RWPE2 (cell line): ENCODE measurements at regions not wholly inside any gene's neighbourhood (a gene's known extent, or its start where the extent isn't known, plus 50 kb on each side); places are given as distances from the start of the nearest gene placed in this dataset.

ENCODE experiments used
- ATAC-seq: fragments of 200-7000 bp; cut with Tn5 transposase; 3 replicates; pipeline ENCODE4 v1.9.1; 2021; ENCODE audit warnings: low read depth
- DNase-seq: peaks from one replicate; pipeline ENCODE4 v3.0.0-alpha.2; 2020; ENCODE audit warnings: low spot score
- H3K27ac ChIP-seq: fragments of 450-650 bp; 2 replicates; pipeline ENCODE4 v1.5.1; 2017; ENCODE audit warnings: mild to moderate bottlenecking; ENCODE audit not compliant: poor library complexity, severe bottlenecking
- H3K27me3 ChIP-seq: fragments of 250-450 bp; sonication (Bioruptor Pico); 2 replicates; pipeline ENCODE4 v1.5.1; 2021; ENCODE audit warnings: mild to moderate bottlenecking, moderate library complexity; ENCODE audit not compliant: insufficient read depth, poor library complexity, severe bottlenecking
- H3K36me3 ChIP-seq: fragments of 250-450 bp; sonication (Bioruptor Pico); 2 replicates; pipeline ENCODE4 v1.5.1; 2020; ENCODE audit warnings: low read depth, mild to moderate bottlenecking, moderate library complexity
- H3K4me1 ChIP-seq: fragments of 250-450 bp; sonication (Bioruptor Pico); 2 replicates; pipeline ENCODE4 v1.5.1; 2021; ENCODE audit warnings: mild to moderate bottlenecking, moderate library complexity; ENCODE audit not compliant: insufficient read depth, poor library complexity, severe bottlenecking
- H3K4me3 ChIP-seq: fragments of 250-450 bp; sonication (Bioruptor Pico); 2 replicates; pipeline ENCODE4 v1.5.1; 2021; ENCODE audit warnings: mild to moderate bottlenecking, moderate library complexity; ENCODE audit not compliant: severe bottlenecking
- H3K9me3 ChIP-seq: fragments of 250-450 bp; sonication (Bioruptor Pico); 2 replicates; pipeline ENCODE4 v1.5.1; 2021; ENCODE audit warnings: mild to moderate bottlenecking, moderate library complexity; ENCODE audit not compliant: severe bottlenecking
- TF ChIP-seq, protein P1 (sequence below): fragments of 450-650 bp; IDR thresholded peaks from one replicate; pipeline ENCODE4 v1.5.1; 2017; ENCODE audit warnings: mild to moderate bottlenecking, moderate library complexity; ENCODE audit not compliant: poor library complexity, severe bottlenecking

DNA sequence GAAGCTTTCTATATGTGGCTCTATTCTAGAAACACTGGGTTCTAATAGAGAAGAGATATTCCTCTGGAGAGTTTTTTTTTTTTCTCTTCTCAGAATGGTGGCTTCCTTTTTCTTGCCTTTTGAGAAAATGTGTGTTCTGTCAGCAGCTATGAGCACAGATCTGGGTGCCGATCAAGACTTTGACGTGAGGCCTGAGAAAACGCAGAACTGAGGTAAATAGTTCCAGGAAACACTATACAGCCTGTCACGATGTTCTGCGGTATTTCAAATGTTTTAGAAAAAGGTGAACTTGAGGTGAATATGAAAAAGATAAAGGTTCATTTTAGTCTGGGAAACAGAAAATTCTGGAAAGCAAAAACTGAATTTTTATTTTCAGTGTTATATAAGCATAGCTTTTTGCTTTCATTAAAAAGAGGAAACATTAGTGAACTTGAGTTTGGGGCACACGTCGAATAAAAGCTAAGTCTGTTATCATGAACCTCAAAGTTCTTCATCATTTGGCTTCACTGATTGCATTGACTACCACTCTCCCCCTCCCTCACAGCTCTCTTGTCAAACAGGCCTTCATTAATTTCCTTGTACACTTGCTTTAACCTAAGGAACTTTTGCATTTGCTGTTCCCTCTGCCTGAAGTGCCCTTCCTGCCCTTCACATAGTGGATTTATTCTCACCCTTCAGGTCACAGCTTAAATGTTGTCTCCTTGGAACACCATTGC lies 265.1 kb downstream of the NFKBIZ start:
- Histone ChIP-seq H3K4me3 (no peak overlapping the region), H3K4me1 (no peaks in the 10 kb centered on the region), H3K27ac (no peak overlapping the region), H3K27me3 (no peaks in the 10 kb centered on the region), H3K9me3 (no peaks in the 10 kb centered on the region), H3K36me3 (no peaks in the 10 kb centered on the region)
- DNase-seq (no peak), ATAC-seq (no peak)
- TF ChIP-seq, protein P1, sequence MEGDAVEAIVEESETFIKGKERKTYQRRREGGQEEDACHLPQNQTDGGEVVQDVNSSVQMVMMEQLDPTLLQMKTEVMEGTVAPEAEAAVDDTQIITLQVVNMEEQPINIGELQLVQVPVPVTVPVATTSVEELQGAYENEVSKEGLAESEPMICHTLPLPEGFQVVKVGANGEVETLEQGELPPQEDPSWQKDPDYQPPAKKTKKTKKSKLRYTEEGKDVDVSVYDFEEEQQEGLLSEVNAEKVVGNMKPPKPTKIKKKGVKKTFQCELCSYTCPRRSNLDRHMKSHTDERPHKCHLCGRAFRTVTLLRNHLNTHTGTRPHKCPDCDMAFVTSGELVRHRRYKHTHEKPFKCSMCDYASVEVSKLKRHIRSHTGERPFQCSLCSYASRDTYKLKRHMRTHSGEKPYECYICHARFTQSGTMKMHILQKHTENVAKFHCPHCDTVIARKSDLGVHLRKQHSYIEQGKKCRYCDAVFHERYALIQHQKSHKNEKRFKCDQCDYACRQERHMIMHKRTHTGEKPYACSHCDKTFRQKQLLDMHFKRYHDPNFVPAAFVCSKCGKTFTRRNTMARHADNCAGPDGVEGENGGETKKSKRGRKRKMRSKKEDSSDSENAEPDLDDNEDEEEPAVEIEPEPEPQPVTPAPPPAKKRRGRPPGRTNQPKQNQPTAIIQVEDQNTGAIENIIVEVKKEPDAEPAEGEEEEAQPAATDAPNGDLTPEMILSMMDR, result no peak

DNA sequence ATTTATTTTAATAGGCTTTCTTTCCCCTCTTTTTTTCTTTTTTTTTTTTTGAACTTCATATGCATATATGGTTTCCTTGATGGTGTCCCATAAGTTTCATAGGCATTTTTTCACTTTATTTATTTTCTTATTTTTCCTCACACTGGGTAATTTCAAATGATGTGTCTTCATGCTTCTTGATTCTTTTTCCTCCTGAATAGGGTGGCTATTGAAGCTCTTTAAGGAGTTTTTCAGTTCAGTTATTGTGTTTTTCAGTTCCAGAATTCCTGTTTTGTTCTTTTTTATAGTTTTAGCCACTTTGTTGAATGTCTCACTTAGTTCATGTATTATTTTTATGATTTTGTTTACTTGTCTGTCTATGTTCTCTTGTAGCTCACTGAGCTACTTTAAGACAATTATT lies 273.2 kb downstream of the NFKBIZ start:
- Histone ChIP-seq H3K4me3 (no peak overlapping the region), H3K9me3 (peaks cover 3% of the 10 kb centered on the region), H3K27ac (no peak overlapping the region), H3K4me1 (peaks cover 21% of the 10 kb centered on the region), H3K36me3 (no peaks in the 10 kb centered on the region), H3K27me3 (no peaks in the 10 kb centered on the region)
- TF ChIP-seq, protein P1, result no peak
- DNase-seq (no peak), ATAC-seq (no peak)

DNA sequence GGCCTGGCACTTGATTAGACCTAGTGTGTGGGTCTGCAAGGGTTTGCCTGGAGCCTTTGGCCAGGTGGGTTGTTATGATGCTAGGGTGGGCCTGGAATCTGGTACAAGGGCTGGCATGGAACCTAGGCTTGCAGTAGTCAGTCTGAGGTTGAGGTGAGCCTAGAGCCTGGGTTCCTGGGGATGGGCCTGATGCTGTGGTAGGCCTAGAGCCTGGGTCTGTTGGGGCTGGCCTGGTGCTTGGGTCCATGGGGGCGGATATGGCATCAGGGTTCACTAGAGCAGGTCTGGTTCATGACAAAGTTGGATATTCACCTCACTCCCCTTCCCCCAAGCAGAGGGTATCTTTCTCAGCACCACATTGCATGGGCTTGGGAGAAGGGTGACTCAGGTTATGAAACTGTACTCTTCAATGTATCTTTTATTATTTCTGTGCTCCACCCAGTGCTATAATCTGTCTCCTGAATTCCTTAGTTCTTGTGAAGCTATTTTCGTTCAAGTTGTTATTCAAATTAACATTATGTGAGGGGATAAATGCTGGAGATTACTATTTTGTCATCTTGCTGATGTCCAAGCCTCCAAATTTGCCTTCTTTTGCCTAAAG lies 274.4 kb downstream of the NFKBIZ start:
- Histone ChIP-seq H3K9me3 (peaks cover 3% of the 10 kb centered on the region), H3K27me3 (no peaks in the 10 kb centered on the region), H3K27ac (peak overlapping the region; percentile 65), H3K4me1 (peaks cover 21% of the 10 kb centered on the region), H3K36me3 (no peaks in the 10 kb centered on the region), H3K4me3 (no peak overlapping the region)
- peak; percentile 98 for ATAC-seq
- no peak for DNase-seq
- TF ChIP-seq, protein P1, result no peak

DNA sequence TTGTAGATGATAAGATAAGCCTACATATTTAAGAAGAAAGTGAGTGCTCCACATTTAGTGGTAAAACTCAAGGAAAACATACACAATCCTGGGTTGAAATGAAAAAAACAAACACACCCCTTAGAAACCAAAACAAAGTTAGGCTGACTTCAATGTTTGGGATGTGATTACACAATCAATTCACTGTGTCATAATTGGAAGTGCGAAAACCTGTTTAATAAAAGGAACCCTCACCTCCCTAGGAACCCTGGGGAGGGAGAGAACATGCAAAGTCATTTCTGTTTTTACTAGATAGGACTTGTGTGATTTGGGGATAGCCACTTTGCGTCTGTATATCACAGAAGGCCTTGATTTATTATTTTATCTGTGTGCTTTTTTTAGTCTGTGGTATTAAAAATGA lies 275.0 kb downstream of the NFKBIZ start:
- DNase-seq (no peak), ATAC-seq (peak; percentile 75)
- TF ChIP-seq, protein P1, result no peak
- Histone ChIP-seq H3K36me3 (no peaks in the 10 kb centered on the region), H3K27ac (peak overlapping the region; percentile 65), H3K9me3 (peaks cover 3% of the 10 kb centered on the region), H3K4me3 (no peak overlapping the region), H3K27me3 (no peaks in the 10 kb centered on the region), H3K4me1 (peaks cover 21% of the 10 kb centered on the region)

DNA sequence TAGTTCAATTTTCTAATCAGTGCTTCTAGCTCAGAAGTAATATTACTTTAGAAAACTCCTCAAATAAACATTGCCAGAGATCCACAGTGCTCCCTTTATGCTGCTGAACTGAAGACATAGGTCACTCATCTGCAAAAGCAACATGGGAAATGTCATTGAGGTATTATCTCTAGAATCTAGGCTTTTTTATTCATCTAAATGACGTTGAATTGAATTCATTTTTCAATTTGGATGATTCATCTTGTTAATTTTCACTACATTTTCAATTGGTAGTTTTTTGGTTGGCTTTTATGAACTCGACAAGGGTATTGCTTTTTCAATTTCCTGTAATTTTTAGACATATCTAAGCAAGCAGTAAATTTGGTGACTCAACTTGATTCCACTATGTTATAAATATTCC lies 275.4 kb downstream of the NFKBIZ start:
- no peak overlapping the region for H3K4me3 ChIP-seq
- H3K4me1 ChIP-seq, result peaks cover 23% of the 10 kb centered on the region
- no peaks in the 10 kb centered on the region for H3K36me3 ChIP-seq
- no peaks in the 10 kb centered on the region for H3K27me3 ChIP-seq
- TF ChIP-seq, protein P1, result no peak
- ATAC-seq (no peak), DNase-seq (no peak)
- peak overlapping the region; percentile 65 for H3K27ac ChIP-seq
- peaks cover 3% of the 10 kb centered on the region for H3K9me3 ChIP-seq
